ENCODE measurements at regions not wholly inside any gene's neighbourhood (a gene's known extent, or its start where the extent isn't known, plus 50 kb on each side); places are given as distances from the start of the nearest gene placed in this dataset.

GRCh38 chr20:17854307-17854903 is 114.2 kb downstream of the SNX5 start (continued):
- TF ChIP-seq ZNF513 (CRISPR knock-in tag; conservative IDR thresholded peaks at IDR 0.05) (no peak; the same call in 1 of the 2 replicates), ZNF678 (CRISPR knock-in tag; IDR thresholded peaks at IDR 0.05) (no peak), FOXO4 (CRISPR knock-in tag; conservative IDR thresholded peaks at IDR 0.05) (0 out of 2 replicates have a peak, but pooled peaks have one; percentile 84), ZC3H13 (CRISPR knock-in tag; IDR thresholded peaks at IDR 0.05) (no peak), ZNF772 (CRISPR knock-in tag; IDR thresholded peaks at IDR 0.05) (0 out of 2 replicates have a peak, but pooled peaks have one; percentile 54), GABPA (IDR thresholded peaks at IDR 0.05; ENCODE audit: low read depth, low read length) (peak; percentile 68), GABPA (CRISPR knock-in tag; IDR thresholded peaks at IDR 0.05; ENCODE audit: low read depth) (peak; percentile 95), ZNF782 (CRISPR knock-in tag; IDR thresholded peaks at IDR 0.05; ENCODE audit: borderline replicate concordance) (peak; percentile 78; the same call in 1 of the 2 replicates), MAZ (IDR thresholded peaks at IDR 0.05; ENCODE audit: borderline replicate concordance, low read depth, low read length) (no peak), MAZ (CRISPR knock-in tag; IDR thresholded peaks at IDR 0.05; ENCODE audit: low read depth) (peak; percentile 46), NFE2L2 (IDR thresholded peaks at IDR 0.05; ENCODE audit: low read length) (0 out of 2 replicates have a peak, but pooled peaks have one; percentile 7), ZNF292 (CRISPR knock-in tag; IDR thresholded peaks at IDR 0.05; ENCODE audit: borderline replicate concordance, low read depth) (peak; percentile 89; the same call in 1 of the 2 replicates), NFYC (CRISPR knock-in tag; IDR thresholded peaks at IDR 0.05) (peak; percentile 36; the same call in 1 of the 2 replicates), ZNF614 (CRISPR knock-in tag; IDR thresholded peaks at IDR 0.05; ENCODE audit: borderline replicate concordance) (peak; percentile 66), RAD21 (CRISPR knock-in tag; IDR thresholded peaks at IDR 0.05) (peak; percentile 52), ZNF44 (CRISPR knock-in tag; IDR thresholded peaks at IDR 0.05) (0 out of 2 replicates have a peak, but pooled peaks have one; percentile 19), NR2F2 (IDR thresholded peaks at IDR 0.05; ENCODE audit: borderline replicate concordance, low read depth) (peak; percentile 40; the same call in 1 of the 2 replicates), ZFP36L2 (CRISPR knock-in tag; IDR thresholded peaks at IDR 0.05) (peak; percentile 78), HBP1 (CRISPR knock-in tag; IDR thresholded peaks at IDR 0.05; ENCODE audit: low read depth) (peak; percentile 36; the same call in 1 of the 2 replicates), BCL6 (CRISPR knock-in tag; IDR thresholded peaks at IDR 0.05) (peak; percentile 51), ZNF563 (CRISPR knock-in tag; IDR thresholded peaks at IDR 0.05) (peak; percentile 20; the same call in 1 of the 2 replicates), ZFP90 (CRISPR knock-in tag; IDR thresholded peaks at IDR 0.05; ENCODE audit: borderline replicate concordance) (peak; percentile 74; the same call in 1 of the 2 replicates), HNF4A (CRISPR knock-in tag; IDR thresholded peaks at IDR 0.05) (peak; percentile 49; the same call in 1 of the 2 replicates), PHF8 (CRISPR knock-in tag; IDR thresholded peaks at IDR 0.05) (peak; percentile 36; the same call in 1 of the 2 replicates), ZNF441 (CRISPR knock-in tag; IDR thresholded peaks at IDR 0.05; ENCODE audit: borderline replicate concordance) (peak; percentile 76; the same call in 1 of the 2 replicates), ZNF264 (CRISPR knock-in tag; IDR thresholded peaks at IDR 0.05) (no peak)
- TF ChIP-seq, protein P1, sequence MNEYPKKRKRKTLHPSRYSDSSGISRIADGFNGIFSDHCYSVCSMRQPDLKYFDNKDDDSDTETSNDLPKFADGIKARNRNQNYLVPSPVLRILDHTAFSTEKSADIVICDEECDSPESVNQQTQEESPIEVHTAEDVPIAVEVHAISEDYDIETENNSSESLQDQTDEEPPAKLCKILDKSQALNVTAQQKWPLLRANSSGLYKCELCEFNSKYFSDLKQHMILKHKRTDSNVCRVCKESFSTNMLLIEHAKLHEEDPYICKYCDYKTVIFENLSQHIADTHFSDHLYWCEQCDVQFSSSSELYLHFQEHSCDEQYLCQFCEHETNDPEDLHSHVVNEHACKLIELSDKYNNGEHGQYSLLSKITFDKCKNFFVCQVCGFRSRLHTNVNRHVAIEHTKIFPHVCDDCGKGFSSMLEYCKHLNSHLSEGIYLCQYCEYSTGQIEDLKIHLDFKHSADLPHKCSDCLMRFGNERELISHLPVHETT (CRISPR knock-in tag; conservative IDR thresholded peaks at IDR 0.05) = no peak

Measured in HepG2 (cell line).